ENCODE measurements at regions not wholly inside any gene's neighbourhood (a gene's known extent, or its start where the extent isn't known, plus 50 kb on each side); places are given as distances from the start of the nearest gene placed in this dataset.
A peak's percentile ranks its signal among the peaks of the same experiment; 100 is the strongest.

- Histone ChIP-seq H3K4me3 (no peak overlapping the region), H3K9me2 (ENCODE audit: insufficient read depth) (no peaks in the 10 kb centered on the region), H3K4me1 (replicated peaks; ENCODE audit: insufficient read depth) (no peaks in the 10 kb centered on the region), H3K36me3 (ENCODE audit: low read depth) (no peaks in the 10 kb centered on the region), H3K79me2 (ENCODE audit: low read depth) (no peaks in the 10 kb centered on the region), H3K9me3 (ENCODE audit: insufficient read depth, low read depth) (no peaks in the 10 kb centered on the region), H3K27ac (no peak overlapping the region), H4K20me1 (ENCODE audit: insufficient read depth) (no peaks in the 10 kb centered on the region; the same call in 1 of the 2 replicates), H3K4me2 (no peak overlapping the region), H3F3A (ENCODE audit: insufficient read depth, low read depth) (no peaks in the 10 kb centered on the region), H3K27me3 (ENCODE audit: insufficient read depth, low read depth) (no peaks in the 10 kb centered on the region), H2AFZ (no peak overlapping the region)
- TF ChIP-seq EZH2 (IDR thresholded peaks at IDR 0.05; ENCODE audit: low read depth): no peak
- TF ChIP-seq CTCF (conservative IDR thresholded peaks at IDR 0.05): no peak
- ChIA-PET POLR2A (ENCODE audit: unreplicated experiment) (no interaction called here), CTCF (interaction anchor here (0.6 to 1.5 kb wide), 3 partner anchors 123 to 541 kb away, joined by 3 to 7 read pairs (median 5); no protein-coding TSS in a partner anchor)
- intact Hi-C loops (cut with micrococcal nuclease; ENCODE audit: unreplicated experiment): no loop called here
- no peak for DNase-seq
- BruUV-seq (replicated peaks): no TSS peak
These were observed 76.1 kb upstream of the KCNMA1 start for GRCh38 chr10:77713521-77714280.

DNA sequence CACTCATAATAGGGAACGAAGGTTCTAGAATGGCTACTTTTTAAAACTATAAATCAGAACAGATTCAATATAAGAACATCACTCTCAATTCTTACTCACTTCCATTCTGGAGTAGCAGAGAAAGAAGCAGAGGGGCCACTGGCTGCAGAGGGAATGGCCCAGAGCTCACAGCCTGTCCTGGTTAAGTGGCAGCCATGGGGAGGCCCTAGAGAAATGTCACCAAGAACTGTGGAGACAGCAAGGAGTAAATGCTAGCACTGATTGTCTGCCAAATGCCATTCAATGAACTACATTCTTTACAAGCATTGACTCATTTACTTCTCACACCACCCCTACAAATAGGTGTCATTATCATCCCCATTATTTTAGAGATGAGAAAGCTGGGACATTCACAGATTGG, 74.6 kb upstream of the KCNMA1 start:
- CTCF ChIA-PET: interaction anchor here (0.5 to 1.9 kb wide), 9 partner anchors 44 to 548 kb away, joined by 3 to 13 read pairs (median 4); no protein-coding TSS in a partner anchor
- intact Hi-C loops (cut with micrococcal nuclease; ENCODE audit: unreplicated experiment): no loop called here

DNA sequence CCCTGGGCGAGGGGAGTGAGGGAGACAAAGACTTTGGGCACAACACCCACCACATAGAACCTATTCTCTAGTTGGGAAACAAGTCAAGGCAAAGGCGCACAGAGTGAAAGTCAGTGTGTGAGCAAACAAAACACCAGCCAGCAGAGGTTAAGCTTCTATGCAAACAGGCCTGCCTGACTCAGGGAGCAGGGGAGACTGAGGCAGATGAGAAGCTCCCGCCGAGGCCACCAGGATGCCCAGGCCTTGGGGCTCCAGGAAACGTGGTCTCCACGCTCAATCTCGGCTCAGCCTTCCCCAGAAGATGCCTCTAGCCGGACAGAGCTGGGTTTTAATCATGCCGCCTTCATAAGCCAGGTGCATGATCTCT, 74.1 kb upstream of the KCNMA1 start:
- Histone ChIP-seq H3K9me3 (ENCODE audit: insufficient read depth, low read depth) (no peaks in the 10 kb centered on the region), H3K9me2 (ENCODE audit: insufficient read depth) (no peaks in the 10 kb centered on the region), H3K79me2 (ENCODE audit: low read depth) (no peaks in the 10 kb centered on the region), H4K20me1 (ENCODE audit: insufficient read depth) (no peaks in the 10 kb centered on the region; the same call in 1 of the 2 replicates), H3F3A (ENCODE audit: insufficient read depth, low read depth) (no peaks in the 10 kb centered on the region), H3K36me3 (ENCODE audit: low read depth) (no peaks in the 10 kb centered on the region), H2AFZ (no peak overlapping the region), H3K27ac (no peak overlapping the region), H3K4me1 (replicated peaks; ENCODE audit: insufficient read depth) (no peaks in the 10 kb centered on the region), H3K4me3 (no peak overlapping the region), H3K27me3 (ENCODE audit: insufficient read depth, low read depth) (no peaks in the 10 kb centered on the region), H3K4me2 (peak overlapping the region; percentile 67; the same call in 1 of the 2 replicates)
- ChIA-PET POLR2A (ENCODE audit: unreplicated experiment) (interaction anchor here (0.6 kb wide), 1 partner anchor 1247 kb away, joined by 4 read pairs; no protein-coding TSS in a partner anchor), CTCF (interaction anchor here (0.6 to 1.9 kb wide), 10 partner anchors 12 to 1451 kb away, joined by 3 to 13 read pairs (median 4); no protein-coding TSS in a partner anchor)
- no TSS peak for BruUV-seq (replicated peaks)
- TF ChIP-seq CTCF (conservative IDR thresholded peaks at IDR 0.05) (peak; percentile 18; the same call in 1 of the 2 replicates), EZH2 (IDR thresholded peaks at IDR 0.05; ENCODE audit: low read depth) (no peak)
- intact Hi-C loops (cut with micrococcal nuclease; ENCODE audit: unreplicated experiment): loop anchor here (1.0 to 2.0 kb wide), 2 partner anchors 537 to 546 kb away; no protein-coding TSS in a partner anchor
- DNase-seq: no peak

More for the DNA sequence above, 74.6 kb upstream of the KCNMA1 start:
- TF ChIP-seq EZH2 (IDR thresholded peaks at IDR 0.05; ENCODE audit: low read depth) (no peak), CTCF (conservative IDR thresholded peaks at IDR 0.05) (no peak)
- no peaks in the 10 kb centered on the region for H3K9me2 ChIP-seq (ENCODE audit: insufficient read depth)
- no peaks in the 10 kb centered on the region for H3F3A ChIP-seq (ENCODE audit: insufficient read depth, low read depth)
- H3K27ac ChIP-seq: no peak overlapping the region
- no peak overlapping the region for H3K4me2 ChIP-seq
- H3K27me3 ChIP-seq (ENCODE audit: insufficient read depth, low read depth): no peaks in the 10 kb centered on the region
- H3K79me2 ChIP-seq (ENCODE audit: low read depth): no peaks in the 10 kb centered on the region
- DNase-seq: no peak
- H3K36me3 ChIP-seq (ENCODE audit: low read depth): no peaks in the 10 kb centered on the region
- no peaks in the 10 kb centered on the region; the same call in 1 of the 2 replicates for H4K20me1 ChIP-seq (ENCODE audit: insufficient read depth)
- H2AFZ ChIP-seq: no peak overlapping the region
- POLR2A ChIA-PET (ENCODE audit: unreplicated experiment): interaction anchor here (0.6 kb wide), 1 partner anchor 1247 kb away, joined by 4 read pairs; no protein-coding TSS in a partner anchor
- H3K4me1 ChIP-seq (replicated peaks; ENCODE audit: insufficient read depth): no peaks in the 10 kb centered on the region
- BruUV-seq (replicated peaks): no TSS peak
- no peak overlapping the region for H3K4me3 ChIP-seq
- no peaks in the 10 kb centered on the region for H3K9me3 ChIP-seq (ENCODE audit: insufficient read depth, low read depth)

All from PC-9 (cell line).